Cardiac muscle cell (in vitro differentiated cells and primary cell): ENCODE measurements at regions not wholly inside any gene's neighbourhood (a gene's known extent, or its start where the extent isn't known, plus 50 kb on each side); places are given as distances from the start of the nearest gene placed in this dataset.
A peak's percentile ranks its signal among the peaks of the same experiment; 100 is the strongest.

Experiments used
- DNase-seq, 2 donors: peaks; one replicate each; pipeline versions ENCODE4 v3.0.0 to v3.0.0-alpha.2; 2010 to 2017; ENCODE audit warnings: low read depth in 1 of 2, low spot score in 1 of 2
- H3K27ac ChIP-seq: fragments of 200-600 bp; sonication (generic); 2 replicates; pipeline ENCODE4 v1.5.1; 2016
- H3K27me3 ChIP-seq: fragments of 200-600 bp; sonication (generic); 2 replicates; pipeline ENCODE4 v1.6.0; 2016; ENCODE audit warnings: control low read depth
- H3K36me3 ChIP-seq: fragments of 200-600 bp; sonication (generic); 2 replicates; pipeline ENCODE4 v1.5.1; 2016; ENCODE audit warnings: control low read depth
- H3K4me1 ChIP-seq: fragments of 200-600 bp; sonication (generic); 2 replicates; pipeline ENCODE4 v1.8.1; 2017; ENCODE audit warnings: low read depth, mild to moderate bottlenecking, mixed run types
- H3K4me3 ChIP-seq: fragments of 200-600 bp; sonication (generic); 2 replicates; pipeline ENCODE4 v1.5.1; 2016; ENCODE audit warnings: mild to moderate bottlenecking
- H3K9me3 ChIP-seq: fragments of 200-600 bp; sonication (generic); 2 replicates; pipeline ENCODE4 v1.5.1; 2017; ENCODE audit warnings: low read depth, mild to moderate bottlenecking, control low read depth
- CTCF ChIP-seq: IDR thresholded peaks from 2 replicates; pipeline ENCODE4 v1.5.1; 2012; ENCODE audit warnings: low read depth, mild to moderate bottlenecking, low read length

- H3K9me3 ChIP-seq: no peaks in the 10 kb centered on the region
- no peaks in the 10 kb centered on the region for H3K36me3 ChIP-seq
- DNase-seq: peak; percentile 25 to 26
- no peak for TF ChIP-seq CTCF
- H3K27ac ChIP-seq: no peak overlapping the region
- no peaks in the 10 kb centered on the region for H3K27me3 ChIP-seq
- H3K4me1 ChIP-seq: peaks cover 22% of the 10 kb centered on the region
- H3K4me3 ChIP-seq: no peak overlapping the region
These were observed 356.6 kb upstream of the LYPLAL1 start for GRCh38 chr1:218817071-218817470.

DNA sequence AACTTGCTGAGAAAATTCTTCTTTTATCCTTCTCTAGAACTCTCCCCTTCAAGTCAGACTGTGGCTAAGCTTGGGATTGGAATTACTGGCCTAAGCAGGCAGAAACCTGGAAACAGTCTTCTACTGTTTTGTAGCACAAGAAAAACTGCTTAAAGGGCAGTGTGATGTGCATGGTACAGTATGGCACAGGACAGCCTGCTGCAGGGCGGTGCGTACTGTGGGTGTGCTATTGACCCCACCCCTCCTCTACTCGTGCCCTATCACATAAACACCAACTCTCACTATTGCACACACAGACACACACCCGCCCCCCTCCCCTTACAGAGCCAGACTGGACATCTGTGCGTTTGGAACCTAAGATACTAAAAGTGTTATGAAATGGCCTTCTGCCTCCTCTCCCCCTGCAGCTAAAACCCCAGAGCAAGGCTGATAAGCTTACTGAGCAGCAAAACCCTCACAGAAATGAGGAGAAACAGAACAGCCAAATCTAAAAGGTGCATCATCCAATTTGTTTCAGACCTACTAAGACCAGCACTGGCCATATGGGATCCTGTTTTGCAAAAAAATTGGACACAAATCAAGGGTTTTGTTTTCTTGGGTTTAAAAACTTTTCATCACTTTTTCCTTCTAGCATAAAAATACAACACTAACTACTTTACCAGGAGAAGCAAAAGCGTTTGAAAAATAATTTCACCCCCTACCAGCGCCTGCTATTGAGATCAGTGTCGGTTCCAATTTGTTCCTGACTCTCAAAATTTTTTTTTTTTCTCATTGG, 355.8 kb upstream of the LYPLAL1 start:
- Histone ChIP-seq H3K4me3 (no peak overlapping the region), H3K27ac (no peak overlapping the region), H3K27me3 (no peaks in the 10 kb centered on the region), H3K36me3 (no peaks in the 10 kb centered on the region), H3K4me1 (peaks cover 15% of the 10 kb centered on the region), H3K9me3 (no peaks in the 10 kb centered on the region)
- peak; percentile 15 to 53 for DNase-seq
- TF ChIP-seq CTCF: no peak

- H3K27ac ChIP-seq: no peak overlapping the region
- DNase-seq: peak in 1 of 2 donors; percentile 75
- H3K9me3 ChIP-seq: no peaks in the 10 kb centered on the region
These were observed 350.3 kb upstream of the LYPLAL1 start for GRCh38 chr1:218823291-218823900.

GRCh38 chr1:218827486-218827885, 346.2 kb upstream of the LYPLAL1 start:
- no peaks in the 10 kb centered on the region for H3K36me3 ChIP-seq
- H3K4me3 ChIP-seq: no peak overlapping the region
- H3K9me3 ChIP-seq: peaks cover 3% of the 10 kb centered on the region
- no peak for TF ChIP-seq CTCF
- no peaks in the 10 kb centered on the region for H3K27me3 ChIP-seq
- DNase-seq: no peak
- H3K4me1 ChIP-seq: no peaks in the 10 kb centered on the region
- no peak overlapping the region for H3K27ac ChIP-seq

More at GRCh38 chr1:218823291-218823900, 350.3 kb upstream of the LYPLAL1 start:
- no peak for TF ChIP-seq CTCF
- no peaks in the 10 kb centered on the region for H3K27me3 ChIP-seq
- no peak overlapping the region for H3K4me3 ChIP-seq
- peaks cover under 1% of the 10 kb centered on the region for H3K4me1 ChIP-seq
- H3K36me3 ChIP-seq: no peaks in the 10 kb centered on the region

- H3K4me3 ChIP-seq: no peak overlapping the region
- no peaks in the 10 kb centered on the region for H3K27me3 ChIP-seq
- peaks cover 6% of the 10 kb centered on the region for H3K4me1 ChIP-seq
- no peak for DNase-seq
- H3K36me3 ChIP-seq: no peaks in the 10 kb centered on the region
- H3K9me3 ChIP-seq: peaks cover 3% of the 10 kb centered on the region
- no peak for TF ChIP-seq CTCF
- no peak overlapping the region for H3K27ac ChIP-seq
These were observed 345.5 kb upstream of the LYPLAL1 start for GRCh38 chr1:218828125-218828650.
